ENCODE measurements at regions not wholly inside any gene's neighbourhood (a gene's known extent, or its start where the extent isn't known, plus 50 kb on each side); places are given as distances from the start of the nearest gene placed in this dataset.
"Not testable (repeated sequence)": the region's sequence is repeated elsewhere in the genome, so short reads cannot be mapped to it uniquely, and the experiment has no call there.

DNA sequence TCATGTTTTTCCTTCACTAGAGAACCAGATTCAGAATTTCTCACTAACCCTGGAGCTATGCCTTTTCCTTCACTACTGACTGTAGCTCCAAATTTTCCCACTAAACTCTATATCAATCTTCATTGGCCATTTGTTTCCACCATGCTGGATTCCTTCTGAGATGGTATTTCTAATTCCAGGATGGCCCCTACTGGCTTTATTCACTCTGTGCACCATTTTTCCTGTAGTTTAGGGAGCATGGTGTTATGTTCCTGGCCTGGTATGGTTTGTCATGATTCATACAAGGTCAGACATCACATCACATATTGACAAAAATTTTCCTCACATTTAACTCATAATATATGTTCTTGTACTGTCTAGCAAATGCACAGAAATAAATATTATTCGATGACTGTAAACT lies 229.2 kb upstream of the TFPI start:
- DNase-seq, result no peak

GRCh38 chr2:187784138-187784537 lies 229.9 kb upstream of the TFPI start:
- not testable (repeated sequence) for DNase-seq

DNA sequence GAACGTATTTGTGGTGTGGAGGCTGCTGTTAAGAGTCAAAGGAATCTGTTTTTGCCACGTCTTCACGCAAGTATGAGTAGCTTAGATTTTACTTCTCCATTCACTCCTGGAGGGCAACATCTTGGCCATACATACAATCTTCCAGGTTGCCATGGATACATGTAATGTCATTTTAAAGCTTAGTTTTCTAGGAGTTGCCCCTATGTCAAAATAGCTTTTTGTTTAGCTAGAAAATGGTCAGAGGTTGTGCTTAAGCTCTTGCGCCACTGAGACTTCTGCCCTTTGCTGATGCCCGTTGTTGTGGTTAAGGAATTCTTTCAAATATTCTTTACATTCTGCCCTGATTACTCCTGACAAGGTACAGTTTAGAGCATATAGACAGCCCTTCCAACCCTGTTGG lies 245.4 kb upstream of the TFPI start:
- no peak for DNase-seq

DNA sequence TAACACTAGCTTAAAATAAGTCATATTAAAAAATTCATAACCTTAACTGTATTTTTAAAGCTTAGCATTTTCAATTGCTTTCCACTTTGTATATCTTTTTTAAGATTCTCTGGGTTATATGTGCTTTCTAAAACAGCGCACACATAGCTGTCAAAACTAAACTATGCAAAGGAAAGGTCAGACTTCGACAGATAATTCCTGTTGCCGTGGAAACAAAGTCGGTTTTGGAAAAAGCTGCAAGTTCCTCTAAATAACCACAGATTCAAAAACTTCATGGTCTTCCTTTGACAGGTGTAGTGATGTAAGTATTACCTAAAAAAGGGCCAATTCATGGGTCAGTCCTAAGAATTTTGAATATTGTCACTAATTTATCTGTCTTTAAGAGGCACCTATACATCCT lies 249.6 kb upstream of the TFPI start:
- no peak for DNase-seq

DNA sequence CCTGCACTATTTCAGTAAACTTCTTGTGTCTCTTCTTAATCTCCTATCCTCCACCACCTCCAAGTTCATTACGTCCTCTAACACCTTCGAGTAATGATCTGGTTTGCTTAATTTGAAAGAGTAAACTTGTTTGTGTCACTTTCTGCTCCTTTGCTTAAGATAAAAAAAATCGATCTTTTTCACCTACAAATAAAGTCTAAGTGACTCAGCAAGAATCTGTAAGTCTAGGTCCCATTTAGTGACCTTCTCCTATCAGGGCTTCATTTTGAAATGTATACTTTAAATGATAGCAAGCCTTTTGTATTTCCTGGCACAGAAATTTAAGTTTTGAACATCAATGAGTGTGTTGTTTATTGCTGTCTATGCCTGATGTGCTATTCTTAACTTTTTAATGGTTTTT lies 260.9 kb upstream of the TFPI start:
- DNase-seq, result no peak

DNA sequence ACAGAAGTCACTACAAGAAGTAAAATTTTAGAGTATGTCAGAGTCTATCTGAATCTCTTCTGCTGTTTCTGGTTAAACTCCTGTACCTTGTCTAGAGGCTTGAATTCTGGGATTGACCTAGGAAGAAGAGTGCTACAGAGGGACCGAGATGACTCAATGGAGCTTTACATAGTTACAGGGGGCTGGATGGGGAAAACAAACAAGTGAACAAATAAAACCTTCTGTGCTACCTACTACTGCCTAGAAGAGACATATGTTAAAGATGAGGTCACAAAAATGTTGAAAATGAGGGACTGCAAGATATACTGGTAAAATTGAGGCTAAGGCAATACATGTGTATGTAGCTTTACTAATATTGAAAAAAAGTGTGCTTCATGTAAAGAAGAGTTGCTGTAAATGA lies 265.4 kb upstream of the TFPI start:
- DNase-seq, result no peak

DNA sequence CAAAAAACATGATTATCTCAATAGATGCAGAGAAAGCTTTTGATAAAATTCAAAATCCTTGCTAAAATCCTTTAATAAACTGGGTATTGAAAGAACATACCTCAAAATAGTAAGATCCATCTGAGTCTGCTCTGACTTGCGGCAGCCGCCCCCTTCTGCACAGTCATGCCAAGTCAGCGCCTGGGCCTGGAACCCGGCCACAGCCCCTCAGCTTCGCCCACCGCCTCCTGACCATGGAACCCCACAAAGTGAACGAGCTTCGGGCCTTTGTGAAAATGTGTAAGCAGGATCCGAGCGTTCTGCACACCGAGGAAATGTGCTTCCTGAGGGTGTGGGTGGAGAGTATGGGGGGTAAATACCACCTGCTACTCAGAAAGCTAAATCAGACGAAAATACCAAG lies 270.9 kb upstream of the TFPI start:
- DNase-seq, result no peak

- DNase-seq, result no peak
Observed at GRCh38 chr2:187826023-187826422, 271.8 kb upstream of the TFPI start.

DNA sequence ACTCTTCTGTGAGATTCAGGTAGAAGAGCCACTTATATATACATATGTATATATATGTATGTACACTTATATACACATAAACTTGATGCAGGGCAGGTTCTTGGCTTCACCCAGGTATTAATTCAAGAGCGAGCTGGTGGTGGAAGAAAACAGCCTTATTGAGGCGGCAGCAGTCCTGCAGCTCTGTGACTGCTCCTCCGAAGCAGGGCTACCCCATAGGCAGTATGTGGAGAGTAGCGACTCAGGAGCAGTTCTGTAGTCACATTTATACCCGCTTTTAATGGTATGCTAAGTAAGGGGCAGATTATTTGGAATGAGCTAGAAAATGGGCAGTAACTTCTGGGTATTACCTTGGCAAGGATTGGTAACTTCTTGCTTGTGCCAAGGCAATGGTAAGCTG lies 280.6 kb upstream of the TFPI start:
- DNase-seq, result no peak

DNA sequence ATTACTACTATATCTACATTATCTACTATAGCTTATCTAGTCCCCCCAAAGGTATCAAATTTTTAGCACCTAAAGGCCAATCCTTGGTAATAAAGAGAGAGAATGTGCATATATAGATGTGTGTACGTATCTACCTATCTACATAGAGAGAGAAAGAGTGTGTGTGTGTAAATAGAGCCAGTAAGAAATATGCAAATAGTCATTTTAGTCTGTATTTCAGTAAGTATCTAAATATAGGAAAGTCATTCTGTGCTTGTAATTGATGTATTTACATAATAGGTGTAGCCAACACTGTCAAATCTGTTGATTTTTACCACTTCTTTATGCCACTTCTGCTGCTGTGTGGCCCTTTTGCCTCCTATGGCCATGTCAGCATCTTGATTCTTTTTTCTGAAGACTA lies 284.5 kb upstream of the TFPI start:
- no peak for DNase-seq

DNA sequence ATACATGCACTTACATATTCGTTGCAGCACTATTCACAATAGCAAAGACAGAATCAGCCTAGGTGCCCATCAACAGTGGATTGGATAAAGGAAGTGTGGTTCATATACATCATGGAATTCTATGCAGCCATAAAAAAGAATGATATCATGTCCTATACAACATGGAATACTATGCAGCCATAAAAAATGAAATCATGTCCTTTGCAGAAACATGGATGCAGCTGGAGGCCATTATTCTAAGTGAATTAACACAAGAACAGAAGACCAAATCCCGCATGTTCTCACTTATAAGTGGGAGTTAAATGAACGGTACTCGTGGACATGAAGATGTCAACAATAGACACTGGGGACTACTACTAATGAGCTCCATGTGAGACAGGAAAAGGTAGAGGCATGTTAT lies 288.1 kb upstream of the TFPI start:
- DNase-seq, result no peak

- DNase-seq, result peak; percentile 62
Observed at GRCh38 chr2:187842978-187843847, 289.0 kb upstream of the TFPI start.

GRCh38 chr2:187847245-187848208 lies 293.3 kb upstream of the TFPI start:
- no peak for DNase-seq

- DNase-seq, result no peak
Observed at GRCh38 chr2:187851955-187852561, 297.8 kb upstream of the TFPI start.

- DNase-seq, result no peak
Observed at GRCh38 chr2:187853381-187853791, 299.2 kb upstream of the TFPI start.

- DNase-seq, result no peak
Observed at GRCh38 chr2:187854801-187855200, 300.6 kb upstream of the TFPI start.

GRCh38 chr2:187855689-187856088 lies 301.5 kb upstream of the TFPI start:
- DNase-seq, result no peak

- DNase-seq, result no peak
Observed at GRCh38 chr2:187857826-187858225, 303.6 kb upstream of the TFPI start.

DNA sequence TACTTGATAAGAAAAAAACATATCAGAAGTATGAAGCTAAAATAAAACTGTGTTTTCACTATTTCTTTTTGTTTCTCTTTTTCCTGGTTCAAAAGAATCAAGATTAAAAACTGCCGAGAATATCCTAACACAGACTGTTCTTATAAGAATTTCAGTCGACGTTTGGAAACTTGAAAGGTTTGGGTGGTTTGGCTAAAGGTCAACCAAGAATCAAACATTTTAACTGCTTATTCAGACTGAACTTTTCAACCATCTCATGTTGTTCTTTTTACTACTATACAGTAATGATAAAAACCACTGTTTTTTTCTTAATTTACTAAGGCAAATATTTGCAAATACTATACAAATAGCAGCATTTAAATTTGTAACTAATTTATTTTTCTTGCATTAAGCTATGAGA lies 308.5 kb upstream of the TFPI start:
- no peak for DNase-seq

DNA sequence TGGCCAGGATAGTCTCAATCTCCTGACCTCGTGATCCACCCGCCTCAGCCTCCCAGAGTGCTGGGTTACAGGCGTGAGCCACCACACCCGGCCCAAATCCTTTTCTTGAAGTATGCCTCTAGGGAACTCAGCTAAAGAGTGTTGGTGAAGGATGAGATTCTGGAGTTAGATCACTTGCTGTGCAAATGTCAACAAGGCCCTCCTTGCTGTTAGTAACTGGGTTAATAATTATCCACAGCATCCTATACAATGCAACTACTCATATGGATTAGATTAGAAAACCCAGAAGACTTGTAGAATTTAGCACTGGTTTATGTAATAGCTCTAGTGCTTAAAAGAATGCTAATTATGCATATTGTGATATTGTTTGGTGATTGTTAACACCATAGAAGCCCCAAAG lies 310.8 kb upstream of the TFPI start:
- DNase-seq, result no peak

DNA sequence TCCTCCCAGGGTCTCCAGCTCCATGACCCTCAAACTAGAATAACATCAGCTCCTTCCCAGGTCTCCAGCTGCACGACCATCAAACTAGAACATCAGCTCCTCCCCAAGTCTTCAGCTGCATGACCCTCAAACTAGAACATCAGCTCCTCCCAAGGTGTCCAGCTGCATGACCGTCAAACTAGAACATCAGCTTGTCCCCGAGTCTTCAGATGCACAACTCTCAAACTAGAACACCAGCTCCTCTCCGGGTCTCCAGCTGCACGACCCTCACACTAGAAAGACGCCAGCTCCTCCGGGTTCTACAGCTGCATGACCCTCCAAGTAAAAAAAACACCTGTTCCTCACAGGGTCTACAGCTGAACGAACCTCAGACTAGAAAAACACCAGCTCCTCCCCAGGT lies 312.9 kb upstream of the TFPI start:
- DNase-seq, result no peak

DNA sequence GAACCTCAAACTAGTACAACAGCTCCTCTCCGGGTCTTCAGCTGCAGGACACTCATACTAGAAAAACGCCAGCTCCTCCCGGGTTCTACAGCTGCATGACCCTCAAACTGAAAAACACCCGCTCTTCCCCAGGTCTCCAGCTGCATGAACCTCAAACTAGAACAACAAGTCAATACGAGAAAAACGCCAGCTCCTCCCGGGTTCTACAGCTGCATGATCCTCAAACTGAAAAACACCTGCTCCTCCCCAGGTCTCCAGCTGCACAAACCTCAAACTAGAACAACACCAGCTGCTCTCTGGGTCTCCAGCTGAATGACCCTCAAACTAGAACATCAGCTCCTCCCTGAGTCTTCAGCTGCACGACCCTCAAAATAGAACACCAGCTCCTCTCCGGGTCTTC lies 315.0 kb upstream of the TFPI start:
- no peak for DNase-seq

DNA sequence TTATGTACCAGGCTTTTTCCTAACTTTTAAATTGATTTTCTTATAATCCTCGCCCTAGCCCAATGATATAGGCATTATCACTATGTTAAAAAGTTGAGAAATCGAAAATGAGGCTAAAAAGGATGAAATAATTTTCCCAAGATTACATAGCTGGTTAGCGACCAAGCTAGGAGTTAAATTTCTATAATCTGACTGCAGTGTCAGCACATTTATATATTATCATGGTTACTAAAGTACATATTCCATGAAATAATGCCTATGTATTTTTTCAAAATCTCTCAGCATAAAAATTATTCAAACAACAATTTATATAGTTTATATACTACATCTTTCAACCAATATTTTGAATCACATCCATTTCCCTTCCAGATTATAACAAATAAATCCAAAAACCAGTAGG lies 317.3 kb upstream of the TFPI start:
- DNase-seq, result no peak

Measured in left kidney (tissue), 1 donor.